22Rv1 (cell line): ENCODE measurements at regions not wholly inside any gene's neighbourhood (a gene's known extent, or its start where the extent isn't known, plus 50 kb on each side); places are given as distances from the start of the nearest gene placed in this dataset.

Experiments used
- ZFX ChIP-seq: fragments of 450-650 bp; IDR thresholded peaks from 2 replicates; pipeline ENCODE4 v1.6.1; 2017; ENCODE audit warnings: antibody characterized with exemption, borderline replicate concordance
- TF ChIP-seq, protein P1 (sequence below): fragments of 450-650 bp; IDR thresholded peaks from 2 replicates; pipeline ENCODE4 v1.5.1; 2017; ENCODE audit warnings: mild to moderate bottlenecking

DNA sequence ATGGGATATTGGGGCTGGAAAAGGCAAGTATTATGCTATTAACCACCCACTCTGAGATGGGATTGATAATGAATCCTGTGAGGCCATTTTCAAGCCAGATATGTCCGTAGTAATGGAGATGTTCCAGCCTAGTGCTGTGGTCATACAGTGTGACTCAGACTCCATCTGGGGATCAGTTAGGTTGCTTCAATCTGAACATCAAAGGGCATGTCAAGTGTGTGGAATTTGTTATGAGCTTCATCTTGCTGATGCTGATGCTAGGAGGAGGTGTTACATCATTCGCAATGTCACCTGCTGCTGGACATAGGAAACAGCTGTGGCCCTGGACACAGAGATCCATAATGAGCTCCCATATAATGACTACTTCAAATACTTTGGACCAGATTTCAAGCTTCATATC, 144.7 kb downstream of the PLCE1 start:
- TF ChIP-seq, protein P1, sequence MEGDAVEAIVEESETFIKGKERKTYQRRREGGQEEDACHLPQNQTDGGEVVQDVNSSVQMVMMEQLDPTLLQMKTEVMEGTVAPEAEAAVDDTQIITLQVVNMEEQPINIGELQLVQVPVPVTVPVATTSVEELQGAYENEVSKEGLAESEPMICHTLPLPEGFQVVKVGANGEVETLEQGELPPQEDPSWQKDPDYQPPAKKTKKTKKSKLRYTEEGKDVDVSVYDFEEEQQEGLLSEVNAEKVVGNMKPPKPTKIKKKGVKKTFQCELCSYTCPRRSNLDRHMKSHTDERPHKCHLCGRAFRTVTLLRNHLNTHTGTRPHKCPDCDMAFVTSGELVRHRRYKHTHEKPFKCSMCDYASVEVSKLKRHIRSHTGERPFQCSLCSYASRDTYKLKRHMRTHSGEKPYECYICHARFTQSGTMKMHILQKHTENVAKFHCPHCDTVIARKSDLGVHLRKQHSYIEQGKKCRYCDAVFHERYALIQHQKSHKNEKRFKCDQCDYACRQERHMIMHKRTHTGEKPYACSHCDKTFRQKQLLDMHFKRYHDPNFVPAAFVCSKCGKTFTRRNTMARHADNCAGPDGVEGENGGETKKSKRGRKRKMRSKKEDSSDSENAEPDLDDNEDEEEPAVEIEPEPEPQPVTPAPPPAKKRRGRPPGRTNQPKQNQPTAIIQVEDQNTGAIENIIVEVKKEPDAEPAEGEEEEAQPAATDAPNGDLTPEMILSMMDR = no peak
- TF ChIP-seq ZFX = no peak
